K562 (cell line): ENCODE measurements at regions not wholly inside any gene's neighbourhood (a gene's known extent, or its start where the extent isn't known, plus 50 kb on each side); places are given as distances from the start of the nearest gene placed in this dataset.

Experiments
- FUS ChIP-seq: fragments of 200-400 bp; formaldehyde crosslinking; optimal IDR thresholded peaks from 2 replicates; pipeline ENCODE3; 2017; ENCODE audit warnings: low read depth, low read length
- GABPB2 ChIP-seq: fragments of 250-450 bp; sonication (Bioruptor Pico); conservative IDR thresholded peaks from 2 replicates; pipeline ENCODE4 v1.5.1; 2021; ENCODE audit warnings: mild to moderate bottlenecking
- GTF2E2 ChIP-seq: fragments of 200-800 bp; sonication (Bioruptor generic); IDR thresholded peaks from 2 replicates; pipeline ENCODE4 v1.6.1; 2016; ENCODE audit warnings: missing genetic modification characterization, missing compliant biosample characterization
- HDGF ChIP-seq: fragments of 450-650 bp; IDR thresholded peaks from 2 replicates; pipeline ENCODE4 v1.6.1; 2016
- KDM5B ChIP-seq: fragments of 200-600 bp; sonication (generic); IDR thresholded peaks from 2 replicates; pipeline ENCODE4 v1.6.1; 2012; ENCODE audit warnings: low read depth, mild to moderate bottlenecking, moderate library complexity, low read length, control low read depth, inconsistent platforms; ENCODE audit not compliant: insufficient replicate concordance
- L3MBTL2 ChIP-seq: fragments of 450-650 bp; IDR thresholded peaks from 2 replicates; pipeline ENCODE4 v1.6.1; 2016; ENCODE audit warnings: mild to moderate bottlenecking, moderate library complexity
- SAFB2 ChIP-seq: fragments of 200-400 bp; formaldehyde crosslinking; IDR thresholded peaks from 2 replicates; pipeline ENCODE4 v1.6.1; 2018; ENCODE audit warnings: borderline replicate concordance, low read length, low read depth, moderate library complexity; ENCODE audit not compliant: severe bottlenecking
- TFAM ChIP-seq: fragments of 250-450 bp; sonication (Bioruptor Pico); conservative IDR thresholded peaks from 2 replicates; pipeline ENCODE4 v1.5.0; 2021; ENCODE audit warnings: mild to moderate bottlenecking, moderate library complexity
- TF ChIP-seq, protein P1 (sequence below): fragments of 250-450 bp; sonication (Bioruptor Pico); IDR thresholded peaks from 2 replicates; pipeline ENCODE4 v1.5.0; 2021
- TF ChIP-seq, protein P2 (sequence below): fragments of 450-650 bp; IDR thresholded peaks from 2 replicates; pipeline ENCODE4 v1.7.1; 2018; ENCODE audit warnings: mild to moderate bottlenecking, low read depth; ENCODE audit not compliant: partially characterized antibody

DNA sequence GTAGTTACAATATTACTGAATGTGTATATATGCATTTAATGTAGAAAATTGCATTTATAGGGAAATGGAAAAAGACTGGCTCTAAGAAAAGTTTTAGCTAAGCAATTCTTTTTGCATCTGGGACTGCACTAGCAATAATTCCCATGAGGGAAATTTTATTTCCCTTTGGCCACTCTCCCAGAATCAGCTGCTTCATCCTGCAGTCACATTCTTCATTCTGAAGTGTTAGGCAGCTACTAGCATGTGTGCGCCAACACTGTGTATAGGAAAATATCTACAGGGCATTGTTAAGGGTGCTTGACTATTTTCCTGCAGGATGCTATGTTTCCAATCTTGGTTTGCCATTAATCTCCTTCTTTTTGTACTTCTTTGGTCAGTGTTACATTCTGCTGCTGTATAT lies 312.8 kb upstream of the PCDH20 start (continued):
- TF ChIP-seq FUS (no peak), KDM5B (no peak), GTF2E2 (no peak), L3MBTL2 (no peak), TFAM (CRISPR knock-in tag) (no peak), SAFB2 (no peak), GABPB2 (CRISPR knock-in tag) (no peak), HDGF (no peak)
- TF ChIP-seq, protein P1, sequence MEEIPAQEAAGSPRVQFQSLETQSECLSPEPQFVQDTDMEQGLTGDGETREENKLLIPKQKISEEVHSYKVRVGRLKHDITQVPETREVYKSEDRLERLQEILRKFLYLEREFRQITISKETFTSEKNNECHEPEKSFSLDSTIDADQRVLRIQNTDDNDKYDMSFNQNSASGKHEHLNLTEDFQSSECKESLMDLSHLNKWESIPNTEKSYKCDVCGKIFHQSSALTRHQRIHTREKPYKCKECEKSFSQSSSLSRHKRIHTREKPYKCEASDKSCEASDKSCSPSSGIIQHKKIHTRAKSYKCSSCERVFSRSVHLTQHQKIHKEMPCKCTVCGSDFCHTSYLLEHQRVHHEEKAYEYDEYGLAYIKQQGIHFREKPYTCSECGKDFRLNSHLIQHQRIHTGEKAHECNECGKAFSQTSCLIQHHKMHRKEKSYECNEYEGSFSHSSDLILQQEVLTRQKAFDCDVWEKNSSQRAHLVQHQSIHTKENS (CRISPR knock-in tag), result no peak
- TF ChIP-seq, protein P2, sequence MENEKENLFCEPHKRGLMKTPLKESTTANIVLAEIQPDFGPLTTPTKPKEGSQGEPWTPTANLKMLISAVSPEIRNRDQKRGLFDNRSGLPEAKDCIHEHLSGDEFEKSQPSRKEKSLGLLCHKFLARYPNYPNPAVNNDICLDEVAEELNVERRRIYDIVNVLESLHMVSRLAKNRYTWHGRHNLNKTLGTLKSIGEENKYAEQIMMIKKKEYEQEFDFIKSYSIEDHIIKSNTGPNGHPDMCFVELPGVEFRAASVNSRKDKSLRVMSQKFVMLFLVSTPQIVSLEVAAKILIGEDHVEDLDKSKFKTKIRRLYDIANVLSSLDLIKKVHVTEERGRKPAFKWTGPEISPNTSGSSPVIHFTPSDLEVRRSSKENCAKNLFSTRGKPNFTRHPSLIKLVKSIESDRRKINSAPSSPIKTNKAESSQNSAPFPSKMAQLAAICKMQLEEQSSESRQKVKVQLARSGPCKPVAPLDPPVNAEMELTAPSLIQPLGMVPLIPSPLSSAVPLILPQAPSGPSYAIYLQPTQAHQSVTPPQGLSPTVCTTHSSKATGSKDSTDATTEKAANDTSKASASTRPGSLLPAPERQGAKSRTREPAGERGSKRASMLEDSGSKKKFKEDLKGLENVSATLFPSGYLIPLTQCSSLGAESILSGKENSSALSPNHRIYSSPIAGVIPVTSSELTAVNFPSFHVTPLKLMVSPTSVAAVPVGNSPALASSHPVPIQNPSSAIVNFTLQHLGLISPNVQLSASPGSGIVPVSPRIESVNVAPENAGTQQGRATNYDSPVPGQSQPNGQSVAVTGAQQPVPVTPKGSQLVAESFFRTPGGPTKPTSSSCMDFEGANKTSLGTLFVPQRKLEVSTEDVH, result no peak
